Gastrocnemius medialis (tissue), 4 donors: ENCODE measurements at regions not wholly inside any gene's neighbourhood (a gene's known extent, or its start where the extent isn't known, plus 50 kb on each side); places are given as distances from the start of the nearest gene placed in this dataset.

Experiments used
- ATAC-seq, 2 donors: fragments of 150-250 bp; one replicate each; pipeline ENCODE4 v1.9.1; 2016
- DNase-seq, 2 donors: peaks; one replicate each; pipeline ENCODE4 v3.0.0-alpha.2; 2019
- H3K27ac ChIP-seq, 4 donors: fragments of 200-600 bp; sonication (generic); 1 replicate in 1 of 4; 2 replicates in 3 of 4; pipeline ENCODE4 v1.5.1; 2016 to 2018; ENCODE audit warnings: mild to moderate bottlenecking in 2 of 4, moderate library complexity in 1 of 4
- H3K27me3 ChIP-seq, 3 donors: fragments of 200-600 bp; sonication (generic) in 2 of 3; 1 replicate in 1 of 3; 2 replicates in 2 of 3; pipeline versions ENCODE4 v1.5.1 to v1.6.0; 2016 to 2019; ENCODE audit warnings: mild to moderate bottlenecking in 1 of 3, moderate library complexity in 1 of 3
- H3K36me3 ChIP-seq, 2 donors: fragments of 200-600 bp; sonication (generic) in 1 of 2; one replicate each; pipeline ENCODE4 v1.5.1; 2017 to 2018
- H3K4me1 ChIP-seq, 2 donors: fragments of 200-600 bp; sonication (generic) in 1 of 2; one replicate each; pipeline ENCODE4 v1.5.1; 2016 to 2017; ENCODE audit warnings: mild to moderate bottlenecking in 2 of 2
- H3K4me3 ChIP-seq, 4 donors: fragments of 200-600 bp; sonication (generic) in 3 of 4; 1 replicate in 1 of 4; 2 replicates in 3 of 4; pipeline ENCODE4 v1.5.1; 2016 to 2019; ENCODE audit warnings: mild to moderate bottlenecking in 2 of 4
- H3K9me3 ChIP-seq, 3 donors: fragments of 200-600 bp; sonication (generic) in 2 of 3; 1 replicate in 1 of 3; 2 replicates in 2 of 3; pipeline ENCODE4 v1.5.1; 2016 to 2019
- POLR2A ChIP-seq, 2 donors: fragments of 450-650 bp; IDR thresholded peaks; one replicate each; pipeline ENCODE4 v1.6.1; 2017; ENCODE audit warnings: antibody characterized with exemption in 2 of 2, mild to moderate bottlenecking in 2 of 2, moderate library complexity in 2 of 2
- in situ Hi-C, 4 donors: fragments of 200-750 bp; cut with MboI; loops; one replicate each; pipeline versions ENCODE4 v1.15.0 to v1.8.0; 2017; ENCODE audit warnings: low sequenced_read_pairs in 4 of 4
- intact Hi-C: fragments of 100-400 bp; cut with DNase I; formaldehyde crosslinking; loops from one replicate; pipeline ENCODE4 v1.15.1; 2023; ENCODE audit warnings: low total_unique reads
- TF ChIP-seq, protein P1 (sequence below), 5 experiments: fragments of 450-650 bp in 3 of 5; fragments of 200-600 bp in 2 of 5; sonication (generic) in 2 of 5; IDR thresholded peaks in 4 of 5; conservative IDR thresholded peaks in 1 of 5; 1 replicate in 4 of 5; 2 replicates in 1 of 5; pipeline ENCODE4 v1.5.1; 2016 to 2019; ENCODE audit warnings: antibody characterized with exemption in 5 of 5, mild to moderate bottlenecking in 3 of 5, moderate library complexity in 3 of 5

DNA sequence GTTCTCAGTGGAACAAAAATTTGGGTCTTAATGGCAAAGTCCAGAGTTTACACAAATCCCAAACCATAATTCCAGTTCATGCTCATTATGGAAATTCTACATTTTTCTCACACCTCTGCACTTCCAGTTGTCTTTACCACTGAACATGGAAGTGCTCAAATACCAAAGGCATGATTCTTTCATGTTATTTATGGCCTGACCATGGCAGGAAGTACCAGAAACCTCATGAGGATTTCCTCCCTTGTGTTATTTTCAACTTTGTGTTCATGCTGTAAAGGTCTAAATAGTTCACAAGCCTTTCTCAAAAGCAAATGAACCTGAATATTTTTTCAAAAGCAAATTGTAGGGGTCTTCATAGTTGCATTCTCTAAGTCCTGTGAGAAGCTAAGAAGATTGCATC, 82.0 kb upstream of the ITGA1 start:
- in situ Hi-C loops (no loop called here), intact Hi-C loops (no loop called here)
- peaks cover 3 to 16% of the 10 kb centered on the region in 2 donors for H3K4me1 ChIP-seq
- ATAC-seq (no peak), DNase-seq (no peak)
- TF ChIP-seq POLR2A (IDR thresholded peaks at IDR 0.05) = no peak
- TF ChIP-seq, protein P1, sequence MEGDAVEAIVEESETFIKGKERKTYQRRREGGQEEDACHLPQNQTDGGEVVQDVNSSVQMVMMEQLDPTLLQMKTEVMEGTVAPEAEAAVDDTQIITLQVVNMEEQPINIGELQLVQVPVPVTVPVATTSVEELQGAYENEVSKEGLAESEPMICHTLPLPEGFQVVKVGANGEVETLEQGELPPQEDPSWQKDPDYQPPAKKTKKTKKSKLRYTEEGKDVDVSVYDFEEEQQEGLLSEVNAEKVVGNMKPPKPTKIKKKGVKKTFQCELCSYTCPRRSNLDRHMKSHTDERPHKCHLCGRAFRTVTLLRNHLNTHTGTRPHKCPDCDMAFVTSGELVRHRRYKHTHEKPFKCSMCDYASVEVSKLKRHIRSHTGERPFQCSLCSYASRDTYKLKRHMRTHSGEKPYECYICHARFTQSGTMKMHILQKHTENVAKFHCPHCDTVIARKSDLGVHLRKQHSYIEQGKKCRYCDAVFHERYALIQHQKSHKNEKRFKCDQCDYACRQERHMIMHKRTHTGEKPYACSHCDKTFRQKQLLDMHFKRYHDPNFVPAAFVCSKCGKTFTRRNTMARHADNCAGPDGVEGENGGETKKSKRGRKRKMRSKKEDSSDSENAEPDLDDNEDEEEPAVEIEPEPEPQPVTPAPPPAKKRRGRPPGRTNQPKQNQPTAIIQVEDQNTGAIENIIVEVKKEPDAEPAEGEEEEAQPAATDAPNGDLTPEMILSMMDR (IDR thresholded peaks at IDR 0.05 in 4 of 5, conservative IDR thresholded peaks at IDR 0.05 in 1 of 5) = no peak
- H3K36me3 ChIP-seq = no peaks in the 10 kb centered on the region
- no peaks in the 10 kb centered on the region for H3K27me3 ChIP-seq
- no peak overlapping the region for H3K4me3 ChIP-seq
- peak overlapping the region in 1 of 4 donors; percentile 19 for H3K27ac ChIP-seq
- no peaks in the 10 kb centered on the region for H3K9me3 ChIP-seq

GRCh38 chr5:52706775-52707174, 80.9 kb upstream of the ITGA1 start:
- no peak for TF ChIP-seq POLR2A (IDR thresholded peaks at IDR 0.05)
- TF ChIP-seq, protein P1 (IDR thresholded peaks at IDR 0.05 in 4 of 5, conservative IDR thresholded peaks at IDR 0.05 in 1 of 5) = no peak
- intact Hi-C loops = no loop called here
- no peak for ATAC-seq
- Histone ChIP-seq H3K36me3 (no peaks in the 10 kb centered on the region), H3K4me1 (peaks cover 3 to 16% of the 10 kb centered on the region in 2 donors), H3K4me3 (no peak overlapping the region), H3K27me3 (no peaks in the 10 kb centered on the region), H3K27ac (no peak overlapping the region), H3K9me3 (no peaks in the 10 kb centered on the region)
- no peak for DNase-seq
- in situ Hi-C loops = no loop called here

GRCh38 chr5:52707616-52708015, 80.1 kb upstream of the ITGA1 start:
- intact Hi-C loops = no loop called here
- no peak overlapping the region for H3K4me3 ChIP-seq
- ATAC-seq = no peak
- no peak for TF ChIP-seq POLR2A (IDR thresholded peaks at IDR 0.05)
- TF ChIP-seq, protein P1 (IDR thresholded peaks at IDR 0.05 in 4 of 5, conservative IDR thresholded peaks at IDR 0.05 in 1 of 5) = no peak
- DNase-seq = no peak
- H3K4me1 ChIP-seq = peaks cover 3 to 16% of the 10 kb centered on the region in 2 donors
- no peaks in the 10 kb centered on the region for H3K36me3 ChIP-seq
- no peaks in the 10 kb centered on the region for H3K9me3 ChIP-seq
- no peak overlapping the region for H3K27ac ChIP-seq
- in situ Hi-C loops = no loop called here
- no peaks in the 10 kb centered on the region for H3K27me3 ChIP-seq

GRCh38 chr5:52708463-52708862, 79.3 kb upstream of the ITGA1 start:
- H3K4me1 ChIP-seq = peaks cover 3 to 16% of the 10 kb centered on the region in 2 donors
- no peaks in the 10 kb centered on the region for H3K36me3 ChIP-seq
- H3K27ac ChIP-seq = no peak overlapping the region
- no peaks in the 10 kb centered on the region for H3K27me3 ChIP-seq
- ATAC-seq (no peak), DNase-seq (no peak)
- intact Hi-C loops (no loop called here), in situ Hi-C loops (no loop called here)
- TF ChIP-seq, protein P1 (IDR thresholded peaks at IDR 0.05 in 4 of 5, conservative IDR thresholded peaks at IDR 0.05 in 1 of 5) = no peak
- TF ChIP-seq POLR2A (IDR thresholded peaks at IDR 0.05) = no peak
- no peak overlapping the region for H3K4me3 ChIP-seq
- no peaks in the 10 kb centered on the region for H3K9me3 ChIP-seq
